Inferior parietal cortex (tissue), 1 donor: ENCODE measurements at regions not wholly inside any gene's neighbourhood (a gene's known extent, or its start where the extent isn't known, plus 50 kb on each side); places are given as distances from the start of the nearest gene placed in this dataset.
"Not testable (repeated sequence)": the region's sequence is repeated elsewhere in the genome, so short reads cannot be mapped to it uniquely, and the experiment has no call there.

Source experiments
- DNase-seq: peaks from one replicate; pipeline ENCODE4 v3.0.0-alpha.2; 2016; ENCODE audit errors: extremely low spot score

- no peak for DNase-seq
Observed at GRCh38 chr15:98523912-98524662, 124.3 kb upstream of the IGF1R start.

GRCh38 chr15:98524838-98525660 is 123.3 kb upstream of the IGF1R start:
- no peak for DNase-seq

- no peak for DNase-seq
Observed at GRCh38 chr15:98525661-98526001, 122.7 kb upstream of the IGF1R start.

- DNase-seq, result no peak
Observed at GRCh38 chr15:98526094-98526493, 122.2 kb upstream of the IGF1R start.

- DNase-seq, result no peak
Observed at GRCh38 chr15:98528046-98528725, 120.2 kb upstream of the IGF1R start.

GRCh38 chr15:98529205-98530145 is 118.9 kb upstream of the IGF1R start:
- no peak for DNase-seq

GRCh38 chr15:98530570-98530969 is 117.8 kb upstream of the IGF1R start:
- no peak for DNase-seq

- no peak for DNase-seq
Observed at GRCh38 chr15:98532063-98532462, 116.3 kb upstream of the IGF1R start.

- no peak for DNase-seq
Observed at GRCh38 chr15:98536976-98537375, 111.4 kb upstream of the IGF1R start.

- DNase-seq, result no peak
Observed at GRCh38 chr15:98537516-98538060, 110.8 kb upstream of the IGF1R start.

GRCh38 chr15:98541519-98541918 is 106.8 kb upstream of the IGF1R start:
- no peak for DNase-seq

GRCh38 chr15:98543237-98543636 is 105.1 kb upstream of the IGF1R start:
- DNase-seq, result no peak

GRCh38 chr15:98546329-98546728 is 102.0 kb upstream of the IGF1R start:
- DNase-seq, result no peak

- DNase-seq, result no peak
Observed at GRCh38 chr15:98547275-98547674, 101.1 kb upstream of the IGF1R start.

- no peak for DNase-seq
Observed at GRCh38 chr15:98547741-98548138, 100.6 kb upstream of the IGF1R start.

- DNase-seq, result peak; percentile 50
Observed at GRCh38 chr15:98548139-98548971, 100.0 kb upstream of the IGF1R start.

GRCh38 chr15:98549003-98549402 is 99.3 kb upstream of the IGF1R start:
- DNase-seq, result no peak

GRCh38 chr15:98549741-98550140 is 98.6 kb upstream of the IGF1R start:
- no peak for DNase-seq

- not testable (repeated sequence) for DNase-seq
Observed at GRCh38 chr15:98550363-98550762, 98.0 kb upstream of the IGF1R start.

- DNase-seq, result no peak
Observed at GRCh38 chr15:98551936-98552562, 96.3 kb upstream of the IGF1R start.
